ENCODE measurements at regions not wholly inside any gene's neighbourhood (a gene's known extent, or its start where the extent isn't known, plus 50 kb on each side); places are given as distances from the start of the nearest gene placed in this dataset.

GRCh38 chr6:95321126-95321525 is 256.2 kb upstream of the MANEA start (continued):
- no peak for TF ChIP-seq ZNF462 (CRISPR knock-in tag; IDR thresholded peaks at IDR 0.05)

GRCh38 chr6:95325916-95326315 is 251.4 kb upstream of the MANEA start:
- Histone ChIP-seq H2AFZ (no peak overlapping the region), H3K9me2 (ENCODE audit: insufficient read depth) (no peaks in the 10 kb centered on the region), H3K36me3 (ENCODE audit: insufficient read depth) (no peaks in the 10 kb centered on the region), H3K4me3 (no peak overlapping the region), H3K79me2 (replicated peaks; ENCODE audit: insufficient read depth) (no peaks in the 10 kb centered on the region), H4K20me1 (replicated peaks; ENCODE audit: insufficient read depth) (no peaks in the 10 kb centered on the region), H3F3A (replicated peaks; ENCODE audit: low read depth) (no peaks in the 10 kb centered on the region), H3K4me2 (no peak overlapping the region), H3K27me3 (ENCODE audit: insufficient read depth) (no peaks in the 10 kb centered on the region), H3K27ac (ENCODE audit: low read depth) (no peak overlapping the region), H3K4me1 (ENCODE audit: insufficient read depth) (no peaks in the 10 kb centered on the region)
- H3K9me3 Mint-ChIP-seq: no peaks in the 10 kb centered on the region
- no peaks in the 10 kb centered on the region for H3K4me1 Mint-ChIP-seq
- H3K27ac Mint-ChIP-seq: no peak overlapping the region
- H3K4me3 Mint-ChIP-seq: no peak overlapping the region
- ATAC-seq (no peak), DNase-seq (ENCODE audit: low spot score) (no peak)
- no peaks in the 10 kb centered on the region for H3K27me3 Mint-ChIP-seq (ENCODE audit: insufficient read depth, low read depth, poor library complexity)
- no peaks in the 10 kb centered on the region for H3K36me3 Mint-ChIP-seq (ENCODE audit: low read depth)
- TF ChIP-seq EZH2phosphoT487 (IDR thresholded peaks at IDR 0.05; ENCODE audit: unreplicated experiment) (no peak), EZH2 (IDR thresholded peaks at IDR 0.05; ENCODE audit: low read depth, unreplicated experiment) (no peak), CTCF (conservative IDR thresholded peaks at IDR 0.05; ENCODE audit: low read depth in 2 of 2) (no peak), ZNF331 (CRISPR knock-in tag; IDR thresholded peaks at IDR 0.05; ENCODE audit: low read depth) (no peak), STAT1 (IDR thresholded peaks at IDR 0.05; ENCODE audit: unreplicated experiment) (no peak), REST (IDR thresholded peaks at IDR 0.05; ENCODE audit: unreplicated experiment) (no peak), NANOG (IDR thresholded peaks at IDR 0.05; ENCODE audit: borderline replicate concordance) (no peak), JUNB (IDR thresholded peaks at IDR 0.05; ENCODE audit: unreplicated experiment) (no peak), ZNF114 (CRISPR knock-in tag; IDR thresholded peaks at IDR 0.05) (no peak), POLR2AphosphoS5 (IDR thresholded peaks at IDR 0.05; ENCODE audit: low read depth) (no peak), CREB1 (CRISPR knock-in tag; IDR thresholded peaks at IDR 0.05; ENCODE audit: low read depth) (no peak), ETS1 (IDR thresholded peaks at IDR 0.05) (no peak)

Data from GM23338 (cell line).